Kidney (tissue), 13 donors: ENCODE measurements at regions not wholly inside any gene's neighbourhood (a gene's known extent, or its start where the extent isn't known, plus 50 kb on each side); places are given as distances from the start of the nearest gene placed in this dataset.

Experiments
- DNase-seq, 5 donors: peaks; one replicate each; pipeline ENCODE4 v3.0.0-alpha.2; 2013 to 2020
- FAIRE-seq: peaks from 2 replicates; lab custom pipeline; 2012; peaks lifted over from hg19 to GRCh38; lab: Jason Lieb, UNC
- H3K27ac ChIP-seq, 2 donors: one replicate each; pipeline ENCODE4 v1.7.0; 2013; ENCODE audit warnings: low read depth in 2 of 2, low read length in 2 of 2, inconsistent platforms in 1 of 2
- H3K27me3 ChIP-seq: one replicate; pipeline ENCODE4 v1.7.1; 2013; ENCODE audit warnings: low read length, inconsistent platforms; ENCODE audit not compliant: control insufficient read depth, insufficient read depth
- H3K36me3 ChIP-seq, 3 donors: one replicate each; pipeline versions ENCODE4 v1.7.0 to v1.7.1; 2013; ENCODE audit warnings: low read length in 3 of 3, control low read depth in 1 of 3, inconsistent platforms in 1 of 3; ENCODE audit not compliant: insufficient read depth in 3 of 3, control insufficient read depth in 2 of 3
- H3K4me1 ChIP-seq, 3 donors: one replicate each; pipeline versions ENCODE4 v1.7.0 to v1.7.1; 2013; ENCODE audit warnings: low read length in 3 of 3, inconsistent platforms in 1 of 3, low read depth in 1 of 3; ENCODE audit not compliant: control insufficient read depth in 2 of 3, insufficient read depth in 2 of 3
- H3K4me3 ChIP-seq, 3 donors: one replicate each; pipeline versions ENCODE4 v1.7.0 to v1.8.1; 2013; ENCODE audit warnings: low read length in 3 of 3, control low read depth in 1 of 3, inconsistent platforms in 1 of 3
- H3K9ac ChIP-seq, 3 donors: one replicate each; pipeline versions ENCODE4 v1.7.0 to v1.7.1; 2013; ENCODE audit warnings: low read length in 3 of 3, control low read depth in 1 of 3, inconsistent platforms in 1 of 3
- H3K9me3 ChIP-seq, 3 donors: one replicate each; pipeline versions ENCODE4 v1.7.0 to v1.7.1; 2013; ENCODE audit warnings: low read length in 3 of 3, control low read depth in 1 of 3, inconsistent platforms in 1 of 3; ENCODE audit not compliant: control insufficient read depth in 2 of 3, insufficient read depth in 1 of 3
- intact Hi-C: fragments of 100-400 bp; cut with DNase I; formaldehyde crosslinking; loops from one replicate; pipeline ENCODE4 v1.11.1; 2022
- TF ChIP-seq, protein P1 (sequence below): IDR thresholded peaks from 3 replicates; pipeline ENCODE4 v1.5.1; 2012; ENCODE audit warnings: mild to moderate bottlenecking, moderate library complexity, borderline replicate concordance; ENCODE audit not compliant: insufficient read depth; ENCODE audit errors: extremely low read depth
- donor health status: control.
- donor health status: control.
- donor health status: control.
- donor health status: control.
- donor health status: control.
- donor health status: DM: yes; HTN: yes; CAD: no.
- donor health status: Normal renal cell carcinoma (clear cell type).

DNA sequence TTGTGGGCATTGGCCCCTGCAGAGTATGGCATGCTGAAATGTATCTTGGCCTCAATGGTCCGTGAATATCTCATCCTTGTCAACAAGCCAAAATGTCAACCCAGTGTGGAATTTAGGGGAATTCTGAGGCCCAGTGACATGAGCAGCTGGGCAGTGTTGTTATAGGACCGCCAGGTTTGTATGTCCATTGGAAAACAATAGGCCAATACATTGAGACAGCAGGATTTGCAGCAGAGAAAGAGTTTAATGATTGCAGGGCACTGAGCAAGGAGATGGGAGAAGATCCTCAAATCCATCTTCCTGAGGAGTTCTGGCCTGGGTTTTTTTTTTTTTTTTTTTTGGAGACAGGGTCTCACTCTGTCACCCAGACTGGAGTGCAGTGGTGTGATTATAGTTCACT, 95.7 kb upstream of the BAIAP2L1 start:
- TF ChIP-seq, protein P1, sequence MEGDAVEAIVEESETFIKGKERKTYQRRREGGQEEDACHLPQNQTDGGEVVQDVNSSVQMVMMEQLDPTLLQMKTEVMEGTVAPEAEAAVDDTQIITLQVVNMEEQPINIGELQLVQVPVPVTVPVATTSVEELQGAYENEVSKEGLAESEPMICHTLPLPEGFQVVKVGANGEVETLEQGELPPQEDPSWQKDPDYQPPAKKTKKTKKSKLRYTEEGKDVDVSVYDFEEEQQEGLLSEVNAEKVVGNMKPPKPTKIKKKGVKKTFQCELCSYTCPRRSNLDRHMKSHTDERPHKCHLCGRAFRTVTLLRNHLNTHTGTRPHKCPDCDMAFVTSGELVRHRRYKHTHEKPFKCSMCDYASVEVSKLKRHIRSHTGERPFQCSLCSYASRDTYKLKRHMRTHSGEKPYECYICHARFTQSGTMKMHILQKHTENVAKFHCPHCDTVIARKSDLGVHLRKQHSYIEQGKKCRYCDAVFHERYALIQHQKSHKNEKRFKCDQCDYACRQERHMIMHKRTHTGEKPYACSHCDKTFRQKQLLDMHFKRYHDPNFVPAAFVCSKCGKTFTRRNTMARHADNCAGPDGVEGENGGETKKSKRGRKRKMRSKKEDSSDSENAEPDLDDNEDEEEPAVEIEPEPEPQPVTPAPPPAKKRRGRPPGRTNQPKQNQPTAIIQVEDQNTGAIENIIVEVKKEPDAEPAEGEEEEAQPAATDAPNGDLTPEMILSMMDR: no peak
- no peaks in the 10 kb centered on the region for H3K27me3 ChIP-seq
- H3K9me3 ChIP-seq: peaks cover 0 to 19% (median 2%) of the 10 kb centered on the region in 3 donors
- H3K9ac ChIP-seq: no peak overlapping the region
- no peak for FAIRE-seq
- intact Hi-C loops: no loop called here
- no peak overlapping the region for H3K4me3 ChIP-seq
- DNase-seq: no peak
- no peaks in the 10 kb centered on the region for H3K36me3 ChIP-seq
- no peaks in the 10 kb centered on the region for H3K4me1 ChIP-seq
- no peak overlapping the region for H3K27ac ChIP-seq

DNA sequence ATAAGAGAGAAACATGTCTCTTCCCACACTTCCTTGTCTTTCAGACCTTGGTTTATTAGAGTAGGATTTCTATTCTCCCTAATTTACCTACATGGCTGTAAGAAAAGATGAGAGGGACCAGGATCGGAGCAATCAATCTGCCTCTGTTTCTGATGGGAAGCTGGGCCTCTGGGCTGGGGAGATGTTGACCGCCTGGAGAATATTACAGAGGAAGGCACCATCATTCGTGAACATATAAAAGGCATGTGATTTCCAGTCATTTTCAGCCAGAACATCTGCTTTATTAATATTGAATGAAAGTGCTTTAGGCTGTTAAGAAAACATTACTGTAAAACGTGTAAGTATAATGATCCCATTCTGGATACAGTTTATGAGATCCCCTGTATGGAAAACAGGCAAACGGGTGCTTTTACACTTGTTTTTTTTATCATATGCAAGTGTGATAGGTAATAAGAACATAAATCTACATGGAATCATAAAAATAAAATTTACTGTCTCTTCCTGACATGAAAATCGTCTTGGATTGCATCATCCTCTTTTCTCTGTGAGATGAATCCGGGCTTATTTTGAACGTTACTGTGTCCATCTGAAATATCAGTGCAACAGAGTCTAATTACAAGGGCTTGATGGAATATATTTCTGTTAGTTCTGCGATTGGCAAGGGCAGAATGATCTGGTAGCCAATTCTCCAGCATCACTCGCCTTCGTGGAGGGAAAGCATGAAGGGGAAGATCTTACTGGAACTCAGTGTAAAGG, 94.5 kb upstream of the BAIAP2L1 start:
- DNase-seq: no peak
- H3K9me3 ChIP-seq: peaks cover 0 to 19% (median 2%) of the 10 kb centered on the region in 3 donors
- FAIRE-seq: no peak
- no peaks in the 10 kb centered on the region for H3K27me3 ChIP-seq
- intact Hi-C loops: no loop called here
- no peak overlapping the region for H3K27ac ChIP-seq
- no peaks in the 10 kb centered on the region for H3K4me1 ChIP-seq
- H3K36me3 ChIP-seq: no peaks in the 10 kb centered on the region
- TF ChIP-seq, protein P1: no peak
- no peak overlapping the region for H3K9ac ChIP-seq
- no peak overlapping the region for H3K4me3 ChIP-seq

DNA sequence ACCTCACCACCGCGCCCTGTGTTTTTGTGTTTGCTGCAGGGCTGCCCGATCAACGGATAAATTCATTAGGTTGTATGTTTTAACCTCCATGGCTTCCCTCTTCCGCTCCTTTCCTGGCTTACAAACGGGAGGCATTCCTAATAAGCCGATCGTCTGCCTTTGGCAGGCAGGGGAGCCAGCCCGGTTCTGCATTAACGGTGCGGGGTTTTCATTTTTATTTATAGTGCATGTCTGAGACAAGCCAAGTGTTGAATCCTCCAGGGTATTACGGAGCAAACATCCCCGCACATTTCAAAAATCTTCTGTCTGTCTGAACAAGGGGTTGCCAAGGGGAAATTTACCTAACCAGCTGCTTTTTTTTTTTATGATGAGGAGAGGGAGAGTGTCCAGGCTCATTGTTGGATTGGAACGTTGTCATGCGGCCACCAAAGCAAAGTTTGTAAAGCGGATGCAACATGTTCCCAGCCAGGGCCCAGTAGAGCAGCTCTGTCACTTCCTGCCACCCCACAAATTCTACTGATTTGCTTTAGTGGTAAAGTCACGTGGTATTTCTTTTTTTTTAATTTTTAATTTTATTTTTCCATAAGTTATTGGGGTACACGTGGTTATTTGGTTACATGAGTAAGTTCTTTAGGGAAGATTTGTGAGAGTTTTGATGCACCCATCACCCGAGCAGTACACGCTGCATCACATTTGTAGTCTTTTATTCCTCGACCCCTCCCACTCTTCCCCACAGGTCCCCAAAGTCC, 92.3 kb upstream of the BAIAP2L1 start:
- FAIRE-seq: no peak
- Histone ChIP-seq H3K27me3 (no peaks in the 10 kb centered on the region), H3K4me1 (no peaks in the 10 kb centered on the region), H3K9me3 (peaks cover 0 to 19% (median 2%) of the 10 kb centered on the region in 3 donors), H3K4me3 (no peak overlapping the region), H3K9ac (no peak overlapping the region), H3K27ac (no peak overlapping the region), H3K36me3 (no peaks in the 10 kb centered on the region)
- TF ChIP-seq, protein P1: no peak
- intact Hi-C loops: no loop called here
- DNase-seq: no peak
